ENCODE measurements at regions not wholly inside any gene's neighbourhood (a gene's known extent, or its start where the extent isn't known, plus 50 kb on each side); places are given as distances from the start of the nearest gene placed in this dataset.
"Not testable (repeated sequence)": the region's sequence is repeated elsewhere in the genome, so short reads cannot be mapped to it uniquely, and the experiment has no call there.

DNA sequence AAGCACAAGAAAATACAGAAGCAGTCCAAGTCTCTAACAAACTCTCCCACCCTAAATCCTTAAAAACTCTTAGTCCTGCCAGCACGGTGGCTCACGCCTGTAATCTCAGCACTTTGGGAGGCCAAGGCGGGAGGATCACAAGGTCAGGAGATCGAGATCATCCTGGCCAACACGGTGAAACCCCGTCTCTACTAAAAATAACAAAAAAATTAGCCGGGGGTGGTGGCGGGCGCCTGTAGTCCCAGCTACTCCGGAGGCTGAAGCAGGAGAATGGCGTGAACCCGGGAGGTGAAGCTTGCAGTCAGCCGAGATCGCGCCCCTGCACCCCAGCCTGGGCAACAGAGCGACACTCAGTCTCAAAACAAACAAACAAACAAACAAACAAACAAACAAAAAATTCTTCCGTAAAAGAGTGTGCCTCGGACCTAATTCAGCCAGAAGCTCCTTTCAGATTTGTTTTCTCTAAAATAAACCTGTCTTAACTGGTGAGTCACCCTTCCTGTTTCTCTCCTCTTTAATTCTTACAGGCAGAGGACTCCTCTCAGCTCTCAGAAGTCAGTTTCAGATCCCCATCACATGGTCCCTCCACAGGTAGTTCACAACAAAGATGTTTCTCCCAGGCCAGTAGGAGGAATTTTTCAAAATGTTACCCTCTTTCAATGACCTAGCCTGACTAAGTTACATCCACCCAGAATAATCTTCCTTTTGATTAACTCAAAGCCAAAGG, 953.2 kb downstream of the STIM2 start:
- H3K27me3 Mint-ChIP-seq, DNase-seq, H3K9me3 Mint-ChIP-seq, H3K4me3 Mint-ChIP-seq, H3K27ac Mint-ChIP-seq, H3K36me3 Mint-ChIP-seq, H3K4me1 Mint-ChIP-seq: not testable (repeated sequence)

DNA sequence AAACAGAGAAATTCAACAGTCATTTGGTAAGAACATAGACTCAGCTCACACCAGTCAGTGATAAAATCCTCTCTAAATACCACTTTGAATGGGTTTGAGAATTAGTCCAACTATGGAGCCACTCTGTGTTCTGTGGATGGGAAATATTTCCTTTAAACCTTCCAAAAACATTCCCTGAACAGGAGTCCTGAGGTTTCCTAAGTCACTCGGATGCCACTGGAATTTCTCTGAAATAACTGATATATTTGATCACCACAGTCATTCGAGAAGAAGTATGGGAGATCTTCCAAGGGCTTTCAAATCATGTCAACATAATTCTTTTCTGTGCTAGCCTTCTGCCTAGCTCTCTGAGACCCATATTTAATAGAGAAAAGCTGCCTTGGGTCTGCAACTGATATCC, 958.6 kb downstream of the STIM2 start:
- H3K27ac Mint-ChIP-seq: no peak overlapping the region

DNA sequence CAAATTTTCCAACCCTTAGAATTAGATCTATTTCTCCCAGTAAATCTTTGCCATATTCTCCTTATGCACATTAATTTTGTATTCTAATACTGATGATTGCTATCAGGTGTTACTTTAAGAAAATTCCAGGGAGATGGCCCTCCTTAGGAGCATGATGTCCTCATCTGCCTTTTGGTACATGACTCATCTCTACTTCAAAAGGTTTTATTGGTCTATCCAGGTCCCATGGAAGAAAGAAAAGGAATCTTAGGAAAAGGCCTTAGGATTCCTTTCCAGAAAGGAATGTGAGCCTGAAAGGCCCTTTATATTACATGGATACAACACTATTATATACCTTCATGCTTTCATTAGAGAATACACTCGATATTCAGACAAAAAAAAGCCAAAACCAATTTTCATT, 968.2 kb downstream of the STIM2 start:
- no peaks in the 10 kb centered on the region for H3K4me1 Mint-ChIP-seq
- no peaks in the 10 kb centered on the region for H3K36me3 Mint-ChIP-seq
- no peak overlapping the region for H3K4me3 Mint-ChIP-seq
- DNase-seq: no peak
- no peak overlapping the region for H3K27ac Mint-ChIP-seq
- no peaks in the 10 kb centered on the region for H3K9me3 Mint-ChIP-seq
- no peaks in the 10 kb centered on the region for H3K27me3 Mint-ChIP-seq

More for the DNA sequence above, 958.6 kb downstream of the STIM2 start:
- no peak overlapping the region for H3K4me3 Mint-ChIP-seq
- no peak for DNase-seq
- peaks cover 1% of the 10 kb centered on the region for H3K9me3 Mint-ChIP-seq
- H3K36me3 Mint-ChIP-seq: no peaks in the 10 kb centered on the region
- no peaks in the 10 kb centered on the region for H3K4me1 Mint-ChIP-seq
- no peaks in the 10 kb centered on the region for H3K27me3 Mint-ChIP-seq

DNA sequence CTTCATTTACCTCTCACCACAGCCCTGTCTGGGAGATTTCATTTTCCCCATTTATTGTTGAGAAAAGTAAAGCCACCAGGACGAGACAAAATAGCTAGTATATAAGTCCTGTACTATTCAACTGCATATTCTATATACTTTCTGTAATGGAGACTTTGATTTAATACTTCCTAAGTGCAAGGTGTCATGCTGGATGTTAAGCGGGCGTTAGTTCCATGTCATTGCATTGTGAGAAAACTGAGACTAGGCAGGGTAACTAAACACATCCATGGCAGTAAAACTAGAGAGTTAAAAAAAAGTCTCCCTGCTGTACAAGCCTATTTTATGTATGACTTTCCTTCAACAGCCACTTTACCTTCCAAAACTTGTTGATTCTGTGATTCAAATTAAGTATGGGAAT, 969.6 kb downstream of the STIM2 start:
- no peak for DNase-seq
- no peaks in the 10 kb centered on the region for H3K27me3 Mint-ChIP-seq
- no peak overlapping the region for H3K27ac Mint-ChIP-seq
- H3K4me3 Mint-ChIP-seq: no peak overlapping the region
- no peaks in the 10 kb centered on the region for H3K9me3 Mint-ChIP-seq
- H3K36me3 Mint-ChIP-seq: no peaks in the 10 kb centered on the region
- H3K4me1 Mint-ChIP-seq: no peaks in the 10 kb centered on the region

DNA sequence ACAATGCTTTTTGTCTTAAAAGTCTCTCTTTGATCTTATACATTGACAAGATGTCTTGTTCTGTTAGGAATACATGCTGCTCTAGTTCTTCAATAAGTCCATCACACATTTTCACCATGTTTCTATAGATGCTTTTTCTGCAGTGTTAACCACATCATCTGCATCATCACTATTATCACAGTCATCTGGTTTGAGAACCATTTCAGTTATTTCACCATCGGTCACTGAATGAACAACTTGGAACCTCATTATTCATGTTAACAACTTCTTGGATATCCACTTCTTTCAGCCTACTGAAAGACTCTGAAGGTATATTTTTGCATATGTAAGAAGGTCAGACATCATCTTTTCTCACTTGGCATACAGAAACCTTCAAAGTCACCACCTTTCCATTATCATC, 975.2 kb downstream of the STIM2 start:
- H3K36me3 Mint-ChIP-seq: no peaks in the 10 kb centered on the region
- H3K9me3 Mint-ChIP-seq: peaks cover 4% of the 10 kb centered on the region
- H3K4me1 Mint-ChIP-seq: no peaks in the 10 kb centered on the region
- H3K27me3 Mint-ChIP-seq: no peaks in the 10 kb centered on the region
- H3K27ac Mint-ChIP-seq: no peak overlapping the region
- H3K4me3 Mint-ChIP-seq: no peak overlapping the region
- no peak for DNase-seq

DNA sequence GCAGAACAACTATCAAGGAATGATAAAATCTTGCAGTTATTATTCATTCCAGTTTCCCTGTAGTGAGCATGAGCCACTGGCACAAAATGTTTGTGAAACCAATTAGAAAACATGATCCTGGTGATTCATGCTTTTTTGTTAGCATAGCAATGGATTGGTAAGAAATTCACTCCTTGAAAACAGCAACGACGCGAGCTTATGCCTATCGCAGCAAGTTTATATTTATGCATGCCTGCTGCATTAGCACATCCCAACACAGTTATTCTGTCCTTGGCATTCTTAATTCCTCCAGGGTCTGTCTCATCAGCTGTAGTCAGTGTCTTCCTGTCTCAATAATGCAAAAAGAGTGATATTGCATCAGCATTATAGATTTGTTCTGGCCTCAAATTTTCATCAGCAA, 975.9 kb downstream of the STIM2 start:
- no peak for DNase-seq
- Mint-ChIP-seq H3K4me3 (no peak overlapping the region), H3K27me3 (no peaks in the 10 kb centered on the region), H3K36me3 (no peaks in the 10 kb centered on the region), H3K27ac (no peak overlapping the region), H3K4me1 (no peaks in the 10 kb centered on the region), H3K9me3 (peaks cover 4% of the 10 kb centered on the region)

DNA sequence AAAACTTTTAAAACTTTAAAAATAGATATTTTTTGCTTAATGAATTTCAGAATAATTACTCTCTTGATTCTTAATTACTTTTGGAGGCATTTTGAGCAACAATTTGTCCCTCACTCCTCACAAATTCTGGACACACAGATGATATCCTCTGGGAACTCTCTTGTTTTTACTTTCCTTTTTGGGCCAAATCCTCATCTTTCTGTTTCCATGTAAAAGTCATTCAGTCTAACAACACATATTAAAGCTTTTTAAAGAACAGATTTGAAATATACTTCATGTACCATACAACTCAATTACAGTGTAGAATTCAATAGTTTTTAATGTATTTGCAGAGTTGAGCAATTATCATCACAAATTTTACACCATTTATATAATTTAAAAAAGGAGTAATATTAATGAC, 983.1 kb downstream of the STIM2 start:
- Mint-ChIP-seq H3K36me3 (no peaks in the 10 kb centered on the region), H3K4me3 (no peak overlapping the region)

DNA sequence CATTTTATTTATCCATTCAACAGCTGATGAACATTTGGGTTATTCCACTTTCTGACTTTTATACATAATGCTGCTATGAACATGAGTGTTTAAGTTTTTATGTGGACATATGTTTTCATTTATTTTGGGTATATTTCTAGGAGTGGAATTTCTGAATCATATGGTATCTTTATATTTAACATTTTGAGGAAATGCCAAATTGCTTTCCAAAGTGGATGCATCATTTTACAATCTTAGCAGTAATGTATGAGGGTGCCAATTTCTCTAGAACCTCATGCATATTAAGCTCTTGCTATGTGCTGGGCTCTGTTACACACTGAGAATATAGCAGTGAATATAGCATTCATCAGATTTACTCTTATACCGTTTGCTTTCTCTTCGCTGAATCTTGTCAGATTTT, 983.7 kb downstream of the STIM2 start:
- no peaks in the 10 kb centered on the region for H3K4me1 Mint-ChIP-seq
- no peak overlapping the region for H3K4me3 Mint-ChIP-seq

More for the DNA sequence above, 983.1 kb downstream of the STIM2 start:
- Mint-ChIP-seq H3K27me3 (no peaks in the 10 kb centered on the region), H3K9me3 (no peaks in the 10 kb centered on the region), H3K4me1 (no peaks in the 10 kb centered on the region), H3K27ac (no peak overlapping the region)
- no peak for DNase-seq

DNA sequence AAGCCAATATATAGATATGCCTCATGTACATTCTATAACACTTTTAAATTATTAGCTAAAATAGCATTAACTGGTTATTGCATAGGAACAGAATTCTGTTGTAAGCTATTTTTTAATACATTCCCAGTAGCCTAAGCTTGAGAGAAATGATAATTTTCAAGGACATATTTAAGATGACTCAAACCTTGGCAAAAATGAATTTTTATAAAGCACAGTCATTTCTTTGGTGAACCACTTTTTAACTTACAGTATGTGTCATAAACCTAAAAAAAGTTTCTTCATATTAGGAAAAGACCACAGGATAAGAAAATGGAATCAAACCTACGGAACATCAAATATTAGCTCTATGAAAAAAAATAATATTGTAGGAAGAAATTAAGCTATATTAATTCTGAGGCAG, 986.3 kb downstream of the STIM2 start:
- H3K4me3 Mint-ChIP-seq: no peak overlapping the region
- H3K27ac Mint-ChIP-seq: no peak overlapping the region
- no peak for DNase-seq
- no peaks in the 10 kb centered on the region for H3K9me3 Mint-ChIP-seq
- no peaks in the 10 kb centered on the region for H3K27me3 Mint-ChIP-seq
- H3K36me3 Mint-ChIP-seq: no peaks in the 10 kb centered on the region
- H3K4me1 Mint-ChIP-seq: no peaks in the 10 kb centered on the region

More for the DNA sequence above, 983.7 kb downstream of the STIM2 start:
- no peak for DNase-seq
- Mint-ChIP-seq H3K36me3 (no peaks in the 10 kb centered on the region), H3K27me3 (no peaks in the 10 kb centered on the region), H3K9me3 (no peaks in the 10 kb centered on the region), H3K27ac (no peak overlapping the region)

DNA sequence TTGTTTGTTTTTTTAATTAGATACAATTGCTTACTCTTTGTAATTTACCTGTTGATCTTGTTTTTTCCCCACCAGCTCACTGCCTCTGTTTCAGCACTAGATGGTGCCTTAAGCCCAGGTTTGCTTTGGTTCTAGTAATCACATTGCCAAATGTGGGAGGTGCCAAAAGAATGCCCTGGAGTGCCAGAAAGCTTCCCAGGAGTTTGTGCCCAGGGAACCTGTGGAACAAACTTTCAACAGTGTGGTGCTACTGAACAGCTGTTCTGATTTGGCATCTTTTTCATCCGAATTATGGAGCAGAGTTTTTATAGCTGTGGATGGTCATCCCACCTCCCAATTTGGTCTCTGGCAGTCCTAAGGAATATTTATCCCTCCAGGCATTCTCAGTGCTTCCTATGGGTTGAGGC, 1000.7 kb downstream of the STIM2 start:
- no peak overlapping the region for H3K27ac Mint-ChIP-seq
- H3K9me3 Mint-ChIP-seq: peaks cover 8% of the 10 kb centered on the region
- no peaks in the 10 kb centered on the region for H3K4me1 Mint-ChIP-seq
- no peak for DNase-seq
- no peaks in the 10 kb centered on the region for H3K36me3 Mint-ChIP-seq
- no peaks in the 10 kb centered on the region for H3K27me3 Mint-ChIP-seq
- no peak overlapping the region for H3K4me3 Mint-ChIP-seq

DNA sequence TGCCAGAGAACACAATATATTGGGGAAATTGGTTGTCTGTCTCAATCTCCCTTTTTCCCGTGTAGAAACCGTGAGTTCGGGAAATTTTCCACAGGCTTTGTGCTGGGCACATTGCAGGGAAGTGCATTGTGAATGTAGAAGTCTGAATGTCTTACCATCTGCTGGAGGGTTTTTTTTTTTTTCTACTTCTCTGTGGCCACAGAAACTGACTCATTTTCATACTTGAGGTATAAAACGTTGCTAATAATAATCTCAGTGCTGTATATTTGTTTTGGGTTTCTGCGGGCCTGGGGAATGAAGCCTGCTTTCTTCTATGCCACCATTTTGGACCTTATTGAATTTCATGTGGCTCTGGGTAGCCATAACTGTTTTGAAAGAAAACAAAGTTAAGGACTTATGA, 1001.2 kb downstream of the STIM2 start:
- no peak for DNase-seq
- Mint-ChIP-seq H3K36me3 (no peaks in the 10 kb centered on the region), H3K27me3 (no peaks in the 10 kb centered on the region), H3K4me1 (no peaks in the 10 kb centered on the region), H3K27ac (no peak overlapping the region), H3K9me3 (peaks cover 8% of the 10 kb centered on the region), H3K4me3 (no peak overlapping the region)

DNA sequence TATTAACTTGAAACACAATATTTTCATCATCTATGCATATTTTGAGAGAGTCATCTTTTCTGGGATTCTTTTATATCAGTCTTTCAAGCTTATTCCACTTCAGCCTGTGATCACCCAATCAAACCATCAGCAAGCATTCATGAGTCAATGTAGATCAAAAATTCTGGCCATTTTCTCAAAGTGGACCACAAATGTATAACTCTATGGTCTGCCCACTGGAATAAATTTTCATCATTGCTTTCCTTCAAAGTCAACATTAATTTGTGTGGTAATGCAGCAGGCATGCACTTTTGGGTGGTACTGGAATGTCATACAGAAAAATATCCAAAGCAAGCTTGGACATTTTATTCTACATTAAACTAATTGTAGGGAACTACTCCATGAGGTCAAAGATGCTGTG, 1013.0 kb downstream of the STIM2 start:
- peaks cover 3% of the 10 kb centered on the region for H3K9me3 Mint-ChIP-seq
- no peak overlapping the region for H3K27ac Mint-ChIP-seq
- no peak overlapping the region for H3K4me3 Mint-ChIP-seq
- no peaks in the 10 kb centered on the region for H3K36me3 Mint-ChIP-seq
- no peaks in the 10 kb centered on the region for H3K27me3 Mint-ChIP-seq
- no peak for DNase-seq
- no peaks in the 10 kb centered on the region for H3K4me1 Mint-ChIP-seq

DNA sequence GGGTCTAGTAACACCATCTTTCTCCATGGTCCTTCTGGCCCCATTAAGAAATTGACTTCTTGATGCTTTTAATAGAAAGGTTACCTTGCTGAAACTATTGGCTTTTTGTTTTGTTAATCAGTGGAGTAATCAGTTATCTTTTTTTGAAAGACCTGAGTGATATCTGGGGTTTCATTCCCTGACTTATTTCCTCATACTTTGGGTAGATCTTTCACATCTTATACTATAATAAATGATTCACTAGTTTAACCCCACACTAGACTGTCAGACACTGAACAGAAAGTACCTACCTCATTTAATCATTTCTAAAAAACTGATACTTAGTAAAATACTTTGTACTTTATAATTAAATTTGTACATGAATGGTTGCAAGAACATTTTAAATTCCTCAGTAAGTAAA, 1021.1 kb downstream of the STIM2 start:
- H3K36me3 Mint-ChIP-seq: no peaks in the 10 kb centered on the region
- H3K27me3 Mint-ChIP-seq: no peaks in the 10 kb centered on the region

DNA sequence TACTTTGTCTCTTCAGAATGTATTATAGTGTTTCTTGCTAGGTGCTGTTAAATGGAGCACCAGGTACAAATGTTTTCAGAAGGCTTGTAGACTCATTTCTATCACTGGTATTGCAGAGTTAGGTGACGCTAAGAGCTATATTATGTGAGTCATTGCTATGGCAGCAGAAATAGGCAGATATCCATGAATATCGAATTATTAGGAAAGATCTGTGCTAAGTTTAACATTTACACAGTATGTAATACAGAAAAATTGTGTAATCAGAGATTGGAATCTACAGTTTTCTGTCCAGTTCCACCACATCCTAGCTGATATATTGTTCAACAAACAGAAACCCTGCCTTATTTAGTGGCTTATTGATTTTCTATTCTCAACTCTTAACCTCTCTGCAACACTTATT, 1025.5 kb downstream of the STIM2 start:
- no peaks in the 10 kb centered on the region for H3K27me3 Mint-ChIP-seq
- H3K36me3 Mint-ChIP-seq: no peaks in the 10 kb centered on the region
- DNase-seq: no peak
- H3K4me1 Mint-ChIP-seq: no peaks in the 10 kb centered on the region
- H3K4me3 Mint-ChIP-seq: no peak overlapping the region
- no peak overlapping the region for H3K27ac Mint-ChIP-seq
- no peaks in the 10 kb centered on the region for H3K9me3 Mint-ChIP-seq

More for the DNA sequence above, 1021.1 kb downstream of the STIM2 start:
- no peaks in the 10 kb centered on the region for H3K9me3 Mint-ChIP-seq
- DNase-seq: no peak
- no peak overlapping the region for H3K27ac Mint-ChIP-seq
- no peaks in the 10 kb centered on the region for H3K4me1 Mint-ChIP-seq
- H3K4me3 Mint-ChIP-seq: no peak overlapping the region

DNA sequence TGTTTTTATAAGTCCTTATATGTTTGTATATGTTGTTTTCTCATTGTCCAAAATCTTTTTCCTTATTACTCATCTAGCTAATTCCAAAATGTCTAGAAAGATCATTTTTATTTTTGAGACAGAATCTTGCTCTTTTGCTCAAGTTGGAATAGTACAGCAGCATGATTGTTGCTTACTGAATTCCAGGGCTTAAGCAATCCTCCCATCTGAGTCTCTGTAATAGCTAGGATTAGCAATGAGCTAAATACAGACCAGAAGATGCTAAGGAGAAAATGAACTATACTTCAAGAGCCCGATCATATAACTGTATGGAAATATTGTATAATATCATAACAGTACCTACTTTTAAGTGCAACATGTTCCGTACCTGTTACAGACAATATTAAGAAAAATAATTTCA, 1027.0 kb downstream of the STIM2 start:
- Mint-ChIP-seq H3K4me1 (no peaks in the 10 kb centered on the region), H3K27me3 (no peaks in the 10 kb centered on the region), H3K9me3 (no peaks in the 10 kb centered on the region), H3K4me3 (no peak overlapping the region), H3K27ac (no peak overlapping the region), H3K36me3 (no peaks in the 10 kb centered on the region)
- DNase-seq: no peak

DNA sequence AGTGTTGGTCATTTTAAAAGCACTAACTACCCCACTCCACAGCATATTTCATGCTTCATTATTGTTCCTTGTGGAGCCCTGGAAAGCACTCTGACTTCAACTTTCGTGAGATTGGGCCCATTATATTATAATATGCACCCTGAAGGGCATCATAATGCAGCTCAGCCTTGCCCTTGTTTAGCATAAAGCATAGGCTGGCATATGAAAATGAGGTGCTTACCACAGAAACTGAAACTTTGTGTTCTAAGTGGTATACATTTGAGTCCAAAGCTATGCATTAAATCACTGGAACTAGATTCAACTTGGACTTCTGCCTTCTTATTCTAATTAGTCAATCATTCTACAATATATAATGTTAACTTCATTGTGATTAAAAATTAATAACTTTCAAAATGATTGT, 1027.9 kb downstream of the STIM2 start:
- no peaks in the 10 kb centered on the region for H3K27me3 Mint-ChIP-seq
- DNase-seq: no peak
- H3K4me1 Mint-ChIP-seq: no peaks in the 10 kb centered on the region
- H3K36me3 Mint-ChIP-seq: no peaks in the 10 kb centered on the region
- H3K9me3 Mint-ChIP-seq: no peaks in the 10 kb centered on the region
- no peak overlapping the region for H3K4me3 Mint-ChIP-seq
- H3K27ac Mint-ChIP-seq: no peak overlapping the region
